HG02610 (cell line): ENCODE measurements at regions not wholly inside any gene's neighbourhood (a gene's known extent, or its start where the extent isn't known, plus 50 kb on each side); places are given as distances from the start of the nearest gene placed in this dataset.

Experiments
- ATAC-seq: cut with Tn5 transposase; IDR thresholded peaks from one replicate; pipeline ENCODE4 v1.9.1; 2021; ENCODE audit warnings: mild to moderate bottlenecking, moderate library complexity; ENCODE audit not compliant: unreplicated experiment

DNA sequence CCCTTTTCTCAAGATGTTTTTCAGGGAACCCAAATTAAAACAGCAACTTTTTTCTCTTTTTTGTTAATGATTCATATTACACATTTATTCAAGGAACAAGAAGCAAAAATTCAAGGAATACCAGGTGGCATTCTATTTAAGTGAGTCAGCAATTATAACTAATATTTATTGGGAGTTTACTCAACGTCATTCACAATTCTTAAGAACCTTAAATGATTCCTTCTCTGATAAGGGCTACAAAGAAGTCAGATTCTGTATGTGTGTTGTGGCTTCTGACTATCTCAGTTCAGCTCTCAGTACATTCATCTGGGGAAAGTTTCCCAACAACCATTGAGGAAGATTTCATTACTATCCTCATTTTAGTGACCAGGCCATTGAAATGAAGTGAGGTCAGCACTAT, 470.7 kb upstream of the AKR1E2 start:
- ATAC-seq = no peak

DNA sequence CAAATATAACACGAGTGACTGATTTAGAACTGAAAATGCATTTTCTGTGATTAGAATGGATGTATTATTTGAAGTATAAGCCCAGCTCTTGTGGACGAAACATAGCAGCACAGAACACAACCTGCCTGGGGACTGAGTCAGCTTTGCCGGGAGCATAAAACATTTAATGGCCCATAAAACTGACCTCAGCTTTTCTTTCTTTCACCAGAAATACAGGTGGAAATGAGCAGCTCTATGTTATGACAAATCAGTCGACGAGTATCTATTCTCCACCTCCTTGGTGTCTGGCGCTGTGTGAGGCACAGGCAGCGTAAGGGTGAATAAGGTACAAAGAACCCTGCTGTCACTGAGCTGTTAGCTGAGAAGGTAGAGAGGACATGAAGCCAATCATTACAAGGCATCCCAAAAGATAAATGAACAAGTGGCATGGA, 471.6 kb upstream of the AKR1E2 start:
- no peak for ATAC-seq

DNA sequence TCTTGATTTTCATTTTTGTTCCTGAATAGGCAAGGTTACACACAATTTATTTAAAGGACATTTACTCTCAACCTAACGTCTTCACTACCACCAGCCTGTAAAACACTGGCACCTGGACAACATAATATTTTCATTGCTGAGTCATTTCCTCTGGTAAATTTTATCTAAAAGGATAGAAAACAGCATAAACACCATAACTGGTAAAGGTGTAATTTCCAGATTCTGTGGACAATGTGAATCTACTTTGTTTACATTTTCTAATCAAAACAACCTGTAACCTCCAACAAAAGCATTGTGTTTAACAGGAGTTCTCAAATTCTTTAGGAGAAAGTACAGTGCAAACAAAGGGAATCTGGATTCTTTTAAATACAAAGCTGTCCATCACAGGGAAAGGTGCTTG, 472.0 kb upstream of the AKR1E2 start:
- ATAC-seq = no peak

DNA sequence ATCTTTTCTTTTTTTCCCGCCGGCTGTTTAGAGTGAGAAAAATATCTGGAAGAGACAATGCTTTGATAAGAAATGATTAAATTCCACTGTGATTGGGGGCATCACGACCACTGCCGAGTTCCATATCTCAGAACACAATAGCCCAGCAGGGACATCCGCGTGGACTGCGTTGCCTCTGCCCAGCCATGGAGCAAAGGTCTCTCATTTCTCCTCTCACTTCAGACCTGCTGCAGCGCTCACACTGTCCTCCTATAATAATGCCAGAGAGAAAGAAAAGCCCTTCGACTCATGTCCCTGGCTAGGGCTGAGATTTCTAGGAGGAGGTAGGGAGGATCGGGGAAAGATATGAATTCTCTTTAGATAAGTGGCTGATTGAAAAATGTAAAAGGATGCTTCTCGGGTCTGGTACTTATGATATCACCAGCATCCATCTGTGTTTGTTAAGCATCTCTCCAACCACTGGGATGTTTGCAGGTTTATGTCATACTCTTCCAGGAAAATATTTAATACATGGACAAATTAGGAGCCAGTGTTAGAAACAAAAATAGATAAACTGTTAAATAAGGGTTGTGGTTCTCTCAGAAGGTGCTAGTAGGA, 472.9 kb upstream of the AKR1E2 start:
- ATAC-seq = no peak

DNA sequence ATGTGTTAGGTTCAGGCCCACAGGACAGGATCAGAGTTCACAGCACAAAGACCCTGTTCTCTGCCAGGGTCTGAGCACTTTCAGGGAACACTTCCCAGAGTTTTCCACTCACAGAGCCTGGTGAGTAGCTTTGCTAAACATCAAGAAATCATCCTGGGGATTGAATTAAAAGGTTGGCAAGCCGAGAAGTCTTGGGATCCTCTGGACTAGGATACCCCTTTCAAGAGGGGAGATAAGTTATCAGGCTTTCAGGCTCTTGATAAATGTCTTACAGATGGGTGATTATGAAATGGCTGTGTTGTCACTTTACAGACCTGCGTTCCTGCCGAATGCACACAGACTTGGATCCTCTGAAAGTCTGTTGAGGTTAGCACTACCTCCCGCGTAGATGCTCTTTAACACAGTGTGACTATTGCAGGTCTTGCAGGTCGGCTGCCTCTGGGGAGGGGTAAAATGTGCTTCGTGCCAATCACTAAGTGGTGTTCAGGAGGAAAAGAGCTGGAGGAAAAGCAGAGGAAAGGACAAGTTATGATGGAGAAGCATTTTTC, 473.5 kb upstream of the AKR1E2 start:
- ATAC-seq = no peak

DNA sequence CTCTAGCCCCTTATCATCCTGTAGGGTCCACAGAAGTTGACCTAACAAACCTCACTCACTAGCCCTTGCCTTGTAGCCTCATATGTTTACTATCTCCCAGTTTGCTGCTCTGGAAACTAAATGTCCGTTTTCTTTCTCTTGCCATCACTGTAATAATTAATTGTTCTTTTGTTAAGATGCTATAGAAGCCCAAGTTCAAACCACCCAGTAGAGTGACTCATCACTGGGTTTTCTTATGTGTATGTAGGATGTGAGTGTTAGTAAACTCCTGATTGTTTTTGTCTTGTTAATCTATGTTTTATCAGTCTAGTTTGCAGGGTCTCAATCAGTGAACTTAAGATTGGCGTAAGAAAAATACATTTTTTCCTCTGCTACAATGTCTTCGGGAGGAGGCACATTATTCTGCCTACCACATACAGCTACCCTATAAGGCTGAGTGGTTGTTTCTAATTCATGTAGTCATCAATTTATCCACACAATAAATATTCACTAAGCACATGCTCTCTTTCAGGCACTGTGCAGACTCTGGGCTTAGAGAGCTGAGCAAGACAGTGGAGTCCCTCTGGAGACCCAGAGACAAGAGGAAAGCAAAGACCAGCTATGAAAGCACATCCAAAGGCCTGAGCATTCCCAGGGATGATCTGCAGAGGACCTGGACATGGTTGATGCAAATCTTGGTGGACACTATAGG, 474.1 kb upstream of the AKR1E2 start:
- ATAC-seq = no peak

DNA sequence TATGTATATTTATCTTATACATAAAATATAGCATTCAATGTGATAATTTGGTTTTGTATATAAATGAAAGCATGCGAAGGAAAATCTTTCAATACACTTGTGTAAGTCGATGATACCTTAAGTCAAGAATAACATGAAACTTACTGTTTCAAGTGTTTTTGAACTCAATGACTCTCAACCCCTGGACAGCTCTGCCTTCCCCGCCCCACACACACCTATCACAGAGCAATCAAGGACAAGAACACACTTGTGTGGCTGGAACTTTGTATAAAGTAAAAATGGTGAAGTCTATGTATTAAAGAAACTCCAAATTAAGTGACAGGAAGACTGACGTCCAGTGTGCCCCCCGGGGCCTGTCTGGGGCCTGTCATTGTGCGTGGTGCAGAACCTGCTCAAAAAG, 478.6 kb upstream of the AKR1E2 start:
- ATAC-seq = no peak

DNA sequence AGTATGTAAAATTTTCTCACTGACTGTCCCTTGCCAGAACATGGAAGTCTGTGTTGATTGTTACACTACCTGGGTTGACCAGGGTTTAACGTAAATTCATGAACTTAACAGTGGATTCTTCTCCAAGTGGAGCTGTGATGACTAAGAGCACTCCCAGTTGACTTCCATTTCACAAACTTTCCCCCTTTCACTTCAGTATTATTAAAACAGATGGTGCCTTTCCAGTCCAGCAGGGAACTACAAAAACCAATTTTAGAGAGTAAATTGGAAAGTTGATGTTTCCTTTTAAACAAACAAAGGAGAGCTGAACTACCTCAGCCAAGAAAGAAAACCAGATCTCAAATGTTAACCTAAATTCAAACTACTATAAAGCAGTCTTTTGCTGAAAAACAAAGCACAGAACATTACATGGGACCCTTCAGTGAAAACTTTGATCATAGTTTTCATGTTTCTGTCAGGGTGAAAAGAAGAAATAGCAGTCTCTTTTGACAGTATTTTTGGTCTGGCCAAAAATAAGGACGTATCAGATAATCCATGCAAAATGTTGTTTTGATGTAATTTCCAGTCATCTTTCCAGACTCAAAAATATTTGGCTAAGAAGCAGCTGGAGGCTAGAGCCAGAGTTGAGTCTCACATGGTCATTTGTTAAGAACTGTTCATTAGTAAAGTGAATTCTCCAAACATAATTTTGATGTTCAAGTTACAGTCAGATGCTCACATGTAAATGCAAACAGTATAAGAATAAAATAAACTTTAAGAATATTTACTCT, 479.9 kb upstream of the AKR1E2 start:
- ATAC-seq = no peak

DNA sequence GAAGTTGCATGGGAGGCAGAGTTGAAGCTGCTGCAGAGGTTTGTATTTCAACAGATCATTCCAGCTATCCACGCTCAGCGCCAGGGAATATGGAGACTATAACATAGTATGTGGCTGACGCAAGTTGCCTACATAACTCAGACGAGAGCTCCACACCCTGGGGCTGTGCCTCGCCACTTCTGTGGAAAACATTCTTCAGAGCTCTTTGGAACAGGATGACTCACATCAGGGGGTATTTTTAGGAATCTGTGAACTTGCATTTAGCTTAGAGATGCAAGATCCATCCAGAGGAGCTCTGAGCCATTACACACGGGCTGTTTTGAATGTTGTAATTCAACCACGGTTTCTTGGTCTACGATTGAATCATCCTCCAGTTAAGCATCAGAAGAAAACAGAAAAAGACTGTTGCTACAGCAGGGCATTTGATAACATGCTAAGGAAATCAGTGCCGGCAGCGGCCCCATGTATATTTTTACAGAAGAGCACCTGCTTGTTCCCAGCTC, 481.5 kb upstream of the AKR1E2 start:
- no peak for ATAC-seq

DNA sequence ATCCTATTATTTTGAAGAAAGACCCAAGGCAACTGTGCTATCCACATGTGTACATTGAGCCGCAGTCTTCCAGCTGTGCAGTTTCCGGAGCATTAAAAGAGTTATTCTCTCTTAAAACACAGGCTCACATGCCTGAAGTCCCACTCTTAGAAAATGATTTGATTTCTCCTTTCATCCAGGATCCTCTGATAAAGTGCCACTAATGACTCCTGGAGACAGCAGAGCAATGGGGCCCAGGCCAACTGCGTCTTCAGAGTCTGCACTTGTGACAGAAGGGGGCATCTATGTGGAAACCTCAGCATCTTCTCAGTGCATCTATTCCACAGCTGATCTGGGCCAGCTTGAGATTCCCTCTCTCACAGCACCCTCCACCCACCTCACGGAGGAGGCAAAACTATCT, 482.1 kb upstream of the AKR1E2 start:
- no peak for ATAC-seq

DNA sequence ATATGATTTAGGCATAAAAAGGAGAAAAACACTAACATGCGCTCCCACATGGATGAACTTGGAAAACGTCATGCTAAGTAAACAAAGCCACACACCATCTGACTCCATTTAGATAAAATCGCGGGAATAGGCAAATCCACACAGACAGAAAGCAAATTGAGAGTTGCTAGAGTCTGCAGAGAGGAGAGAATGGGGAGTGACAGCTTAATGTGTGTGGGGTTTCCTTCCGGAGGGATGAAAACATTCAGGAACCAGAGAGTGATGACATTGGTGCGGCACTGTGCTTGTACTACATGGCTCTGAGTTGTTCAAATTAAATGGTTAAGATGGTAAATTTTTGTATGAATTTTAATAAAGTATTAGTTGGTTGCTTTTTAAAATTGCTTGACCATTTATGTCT, 482.9 kb upstream of the AKR1E2 start:
- no peak for ATAC-seq

DNA sequence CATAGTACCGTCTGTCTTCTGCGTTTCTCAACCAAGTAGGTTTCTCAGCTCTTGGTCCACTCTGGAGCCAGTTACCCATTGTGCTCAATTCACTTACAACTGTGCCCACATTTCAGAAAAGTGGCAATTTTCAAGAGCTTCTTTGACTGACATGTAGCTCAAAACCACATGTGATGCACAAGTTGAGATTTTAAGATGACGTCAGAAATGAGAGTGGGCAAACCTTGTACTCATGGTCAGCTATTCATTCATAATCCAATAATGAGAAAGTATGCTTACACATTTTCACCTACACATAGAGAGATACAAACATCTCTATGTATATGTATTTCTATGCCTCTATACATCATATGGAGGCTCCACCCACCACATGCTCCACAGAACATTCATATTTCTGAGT, 487.2 kb upstream of the AKR1E2 start:
- no peak for ATAC-seq

DNA sequence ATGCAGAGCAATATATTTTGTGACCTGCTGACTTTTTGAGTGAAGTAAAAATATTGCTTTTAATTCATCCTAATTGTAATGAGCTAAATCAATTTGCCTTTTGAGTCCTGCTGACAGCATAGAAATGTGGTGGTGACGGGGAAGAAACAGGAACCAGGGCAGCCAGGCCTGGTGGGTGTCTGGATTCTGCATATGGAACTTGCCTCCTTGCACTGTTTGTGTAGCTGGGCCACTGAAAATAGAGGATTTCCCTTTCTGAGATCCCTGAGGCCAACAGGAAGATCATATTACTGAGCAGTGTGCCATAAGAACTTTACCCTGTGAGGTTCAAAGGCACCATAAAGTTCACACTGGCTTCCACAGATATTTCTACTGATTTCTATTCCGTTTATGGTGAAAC, 488.4 kb upstream of the AKR1E2 start:
- no peak for ATAC-seq

DNA sequence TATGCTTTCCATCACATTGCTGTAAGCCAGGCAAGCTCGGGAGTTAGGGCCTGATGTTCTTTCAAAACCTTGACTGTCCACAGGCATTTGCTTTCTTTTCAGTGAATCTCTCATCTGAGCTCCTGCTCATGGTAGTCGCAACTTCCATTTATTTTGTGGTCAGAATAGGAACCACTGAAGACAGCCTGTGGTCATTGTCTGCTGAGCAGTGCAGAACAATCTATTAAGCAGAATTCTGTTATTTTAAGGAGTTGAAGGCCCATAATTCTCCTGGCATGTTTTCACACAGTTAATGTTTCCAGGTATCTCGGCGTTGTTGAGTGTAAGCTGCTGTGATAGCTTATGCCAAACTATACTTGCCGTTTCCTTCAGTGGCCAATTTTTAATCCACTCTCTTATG, 491.1 kb upstream of the AKR1E2 start:
- no peak for ATAC-seq

DNA sequence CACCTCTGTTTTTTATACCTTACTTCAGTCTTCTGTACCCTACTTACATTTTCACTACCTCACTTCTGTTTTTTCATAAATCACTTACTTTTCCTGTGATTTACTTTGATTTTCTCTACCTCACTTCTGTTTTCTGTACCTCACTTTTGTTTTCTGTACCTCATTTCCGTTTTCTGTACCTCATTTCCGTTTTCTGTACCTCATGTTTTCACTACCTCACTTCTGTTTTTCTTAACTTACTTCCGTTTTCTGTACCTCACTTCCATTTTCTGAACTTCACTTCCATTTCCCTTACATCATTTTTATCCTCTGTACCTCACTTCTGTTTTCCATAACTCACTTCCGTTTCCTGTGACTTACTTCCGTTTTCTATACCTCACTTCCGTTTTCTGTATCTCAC, 492.0 kb upstream of the AKR1E2 start:
- ATAC-seq = no peak

DNA sequence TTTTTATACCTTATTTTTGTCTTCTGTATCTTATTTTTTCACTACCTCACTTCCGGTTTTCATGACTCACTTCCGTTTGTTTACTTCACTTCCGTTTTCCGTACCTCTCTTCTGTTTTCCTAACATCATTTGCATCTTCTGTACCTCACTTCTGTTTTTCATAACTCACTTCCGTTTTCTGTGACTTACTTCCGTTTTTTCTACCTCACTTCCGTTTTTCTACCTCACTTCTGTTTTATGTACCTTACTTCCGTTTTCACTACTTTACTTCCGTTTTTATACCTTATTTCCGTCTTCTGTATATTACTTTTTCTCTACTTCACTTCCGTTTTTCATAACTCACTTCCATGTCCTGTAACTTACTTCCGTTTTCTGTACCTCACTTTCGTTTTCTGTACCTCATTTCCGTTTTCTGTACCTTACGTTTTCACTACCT, 492.5 kb upstream of the AKR1E2 start:
- no peak for ATAC-seq

DNA sequence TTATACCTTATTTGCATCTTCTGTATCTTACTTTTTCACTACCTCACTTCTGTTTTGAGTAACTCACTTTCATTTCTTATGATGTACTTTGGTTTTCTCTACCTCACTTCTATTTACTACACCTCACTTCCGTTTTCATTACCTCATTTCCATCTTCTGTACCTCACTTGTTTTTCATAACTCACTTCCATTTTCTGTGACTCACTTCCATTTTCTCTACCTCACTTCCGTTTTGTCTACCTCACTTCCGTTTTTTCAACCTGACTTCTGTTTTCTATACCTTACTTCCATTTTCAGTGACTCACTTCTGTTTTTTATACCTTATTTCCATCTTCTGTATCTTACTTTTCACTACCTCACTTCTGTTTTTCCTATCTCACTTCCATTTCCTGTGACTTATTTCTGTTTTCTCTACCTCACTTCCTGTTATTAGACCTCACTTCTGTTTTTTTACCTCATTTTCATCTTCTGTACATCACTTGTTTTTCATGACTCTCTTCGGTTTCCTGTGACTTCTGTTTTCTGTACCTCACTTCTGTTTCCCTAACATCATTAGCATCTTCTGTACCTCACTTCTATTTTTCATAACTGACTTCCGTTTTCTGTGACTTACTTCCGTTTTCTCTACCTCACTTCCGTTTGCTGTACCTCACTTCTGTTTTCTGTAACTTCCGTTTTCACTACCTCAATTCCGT, 493.1 kb upstream of the AKR1E2 start:
- no peak for ATAC-seq

DNA sequence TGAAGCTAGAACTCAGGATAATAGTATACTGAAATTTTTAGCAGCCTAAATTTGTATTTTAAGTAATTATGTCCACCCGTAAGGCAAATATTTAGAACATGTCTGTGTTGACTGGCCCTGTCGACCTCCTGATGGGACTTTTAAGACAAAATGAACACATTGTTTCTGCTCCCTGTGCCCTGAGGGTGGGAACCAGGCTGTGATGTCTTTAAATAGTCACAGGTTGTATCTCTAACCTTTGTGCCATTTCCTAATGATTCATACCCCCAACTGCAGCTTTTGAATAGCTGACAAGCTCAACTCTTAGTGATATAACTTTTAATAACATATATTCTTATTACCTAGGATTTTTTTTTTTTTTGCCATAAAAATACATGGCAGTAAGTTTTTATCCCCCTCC, 494.9 kb upstream of the AKR1E2 start:
- no peak for ATAC-seq

DNA sequence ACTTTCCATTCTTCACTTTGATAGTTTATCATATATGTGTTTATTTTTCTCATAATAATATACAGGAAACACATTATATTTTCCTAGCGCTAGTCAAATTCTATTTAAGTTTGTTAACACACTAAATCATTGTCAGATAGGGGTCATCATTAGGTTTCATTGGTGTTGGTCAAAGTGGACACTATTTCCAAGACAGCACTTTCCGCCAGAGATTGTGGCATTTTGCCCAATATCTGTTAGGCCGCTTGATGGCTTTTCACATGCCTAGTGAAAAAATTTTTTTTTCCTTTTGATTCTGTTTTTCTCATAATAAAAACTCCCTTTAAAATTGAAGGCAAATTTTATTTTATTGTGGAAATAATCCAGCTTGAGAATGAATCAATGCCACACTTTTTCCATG, 495.4 kb upstream of the AKR1E2 start:
- no peak for ATAC-seq

DNA sequence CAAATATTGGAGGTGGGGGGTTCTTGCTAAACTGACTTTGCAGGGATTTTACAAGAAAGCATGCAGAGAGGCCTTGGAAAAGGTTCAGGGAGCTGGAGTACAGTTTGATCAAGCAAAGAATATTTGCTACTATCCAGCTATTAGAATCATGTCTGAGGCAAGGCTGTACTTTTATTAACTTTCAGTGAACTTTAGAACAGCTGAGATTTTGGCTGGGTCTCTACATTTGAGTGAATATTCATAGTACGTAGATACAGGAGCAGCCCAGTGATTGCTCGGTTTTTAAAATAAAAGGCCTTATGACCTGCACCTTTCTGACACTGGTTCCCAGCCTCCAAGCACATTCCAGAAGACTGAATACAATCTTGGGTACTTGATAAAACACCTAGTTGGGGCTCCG, 496.8 kb upstream of the AKR1E2 start:
- no peak for ATAC-seq

DNA sequence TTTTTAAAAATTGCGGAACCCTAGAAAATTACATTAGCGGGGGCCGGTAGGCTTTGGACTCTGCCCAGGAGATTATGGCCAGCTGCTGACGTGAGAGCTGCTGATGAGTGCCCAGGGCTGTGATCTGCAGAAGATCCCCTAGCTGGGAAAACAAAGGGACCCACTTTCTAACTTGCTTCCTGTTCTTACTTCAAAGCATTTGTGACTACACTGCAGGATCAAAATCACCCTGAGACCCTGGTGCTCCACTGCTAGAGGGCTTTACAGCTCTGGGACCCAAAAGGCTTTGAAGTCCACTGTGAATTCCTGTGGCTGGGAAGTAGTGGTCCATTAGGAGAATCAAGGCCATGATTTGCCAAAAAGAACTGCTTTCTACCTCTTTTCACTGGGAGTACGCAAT, 499.4 kb upstream of the AKR1E2 start:
- ATAC-seq = no peak
